WTC11 (cell line): ENCODE measurements at regions not wholly inside any gene's neighbourhood (a gene's known extent, or its start where the extent isn't known, plus 50 kb on each side); places are given as distances from the start of the nearest gene placed in this dataset.

Source experiments
- ATAC-seq: fragments of 200-7000 bp; cut with Tn5 transposase; 2 replicates; pipeline ENCODE4 v1.10.0; 2021; ENCODE audit warnings: mild to moderate bottlenecking, moderate library complexity
- CTCF ChIA-PET: fragments of 300-600 bp; sonication (Branson Sonifier 250); formaldehyde crosslinking; loops from one replicate; lab custom pipeline; 2021; ENCODE audit warnings: antibody characterized with exemption; lab: Charles Lee
- POLR2A ChIA-PET: fragments of 350-600 bp; sonication (Branson Sonifier 250); formaldehyde crosslinking; loops from one replicate; lab custom pipeline; 2021; ENCODE audit warnings: antibody characterized with exemption; lab: Charles Lee
- DNase-seq: peaks from one replicate; pipeline ENCODE4 v3.0.0; 2021; ENCODE audit warnings: low spot score
- H3K27ac Mint-ChIP-seq: 2 replicates; pipeline ENCODE4 v1.8.0; 2021; ENCODE audit warnings: mixed read lengths
- H3K27me3 Mint-ChIP-seq: 2 replicates; pipeline ENCODE4 v1.8.0; 2021; ENCODE audit warnings: low read depth, mild to moderate bottlenecking, moderate library complexity, mixed read lengths
- H3K36me3 Mint-ChIP-seq: 2 replicates; pipeline ENCODE4 v1.8.0; 2021; ENCODE audit warnings: mixed read lengths
- H3K4me1 Mint-ChIP-seq: 2 replicates; pipeline ENCODE4 v1.8.0; 2022; ENCODE audit warnings: mixed read lengths
- H3K4me3 Mint-ChIP-seq: 2 replicates; pipeline ENCODE4 v1.8.0; 2021; ENCODE audit warnings: mild to moderate bottlenecking, moderate library complexity, mixed read lengths
- H3K9me3 Mint-ChIP-seq: 2 replicates; pipeline ENCODE4 v1.8.0; 2021; ENCODE audit warnings: mixed read lengths
- AFF4 ChIP-seq: sonication (generic); formaldehyde crosslinking; IDR thresholded peaks from 2 replicates; pipeline ENCODE4 v1.8.1; 2023; ENCODE audit warnings: mild to moderate bottlenecking, missing genetic modification reagents, borderline replicate concordance
- ARID4B ChIP-seq: sonication (generic); formaldehyde crosslinking; IDR thresholded peaks from 2 replicates; pipeline ENCODE4 v1.8.0; 2023; ENCODE audit warnings: missing genetic modification reagents, mild to moderate bottlenecking, borderline replicate concordance
- CDX4 ChIP-seq: fragments of 250-450 bp; sonication (Bioruptor Pico); IDR thresholded peaks from 2 replicates; pipeline ENCODE4 v1.9.0; 2021; ENCODE audit warnings: moderate library complexity, mild to moderate bottlenecking, inconsistent platforms, borderline replicate concordance
- EMX1 ChIP-seq: fragments of 250-450 bp; sonication (Bioruptor Pico); IDR thresholded peaks from 2 replicates; pipeline ENCODE4 v1.8.0; 2021; ENCODE audit warnings: mild to moderate bottlenecking
- KAT7 ChIP-seq: sonication (generic); formaldehyde crosslinking; IDR thresholded peaks from 2 replicates; pipeline ENCODE4 v1.8.1; 2023; ENCODE audit warnings: missing genetic modification reagents, mild to moderate bottlenecking, borderline replicate concordance
- MXD4 ChIP-seq: fragments of 250-450 bp; sonication (Bioruptor Pico); IDR thresholded peaks from 2 replicates; pipeline ENCODE4 v1.8.0; 2021; ENCODE audit warnings: mild to moderate bottlenecking, moderate library complexity, borderline replicate concordance
- SOX15 ChIP-seq: fragments of 250-450 bp; sonication (Bioruptor Pico); IDR thresholded peaks from 2 replicates; pipeline ENCODE4 v1.9.0; 2021; ENCODE audit warnings: mild to moderate bottlenecking
- ZMAT4 ChIP-seq: fragments of 250-450 bp; sonication (Bioruptor Pico); IDR thresholded peaks from 2 replicates; pipeline ENCODE4 v1.9.0; 2021; ENCODE audit warnings: mild to moderate bottlenecking
- ZNF423 ChIP-seq: fragments of 250-450 bp; sonication (Bioruptor Pico); IDR thresholded peaks from 2 replicates; pipeline ENCODE4 v2.1.2; 2022; ENCODE audit warnings: mild to moderate bottlenecking, moderate library complexity
- ZNF512 ChIP-seq: sonication (generic); formaldehyde crosslinking; IDR thresholded peaks from 2 replicates; pipeline ENCODE4 v1.8.1; 2022; ENCODE audit warnings: missing genetic modification reagents, borderline replicate concordance
- TF ChIP-seq, protein P1 (sequence below): fragments of 250-450 bp; sonication (Bioruptor Pico); IDR thresholded peaks from 2 replicates; pipeline ENCODE4 v2.1.2; 2022; ENCODE audit warnings: mild to moderate bottlenecking, moderate library complexity
- TF ChIP-seq, protein P2 (sequence below): sonication (generic); formaldehyde crosslinking; IDR thresholded peaks from 2 replicates; pipeline ENCODE4 v1.8.1; 2023; ENCODE audit warnings: mild to moderate bottlenecking, missing genetic modification reagents, moderate library complexity

DNA sequence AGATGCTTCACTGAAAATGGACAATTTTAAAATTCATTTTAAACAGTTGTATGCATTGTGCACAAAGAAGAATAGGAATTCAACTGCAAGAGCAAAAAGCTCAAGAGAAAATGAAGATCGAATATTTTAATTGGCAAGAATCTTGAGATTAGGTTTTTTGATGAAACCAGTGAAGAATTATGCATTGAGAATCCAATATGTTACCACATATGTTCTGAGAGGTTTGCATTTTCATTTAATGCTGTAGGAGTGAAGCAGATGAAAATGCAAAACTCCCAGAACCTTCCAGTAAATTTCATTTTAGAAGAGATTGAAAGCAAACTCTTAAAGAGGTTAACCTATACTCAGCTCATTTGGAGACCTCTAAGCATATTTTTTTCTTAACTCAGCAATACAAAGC lies 298.0 kb downstream of the OLFM3 start:
- no peaks in the 10 kb centered on the region for H3K27me3 Mint-ChIP-seq
- H3K27ac Mint-ChIP-seq: no peak overlapping the region
- DNase-seq: no peak
- H3K4me3 Mint-ChIP-seq: no peak overlapping the region
- peaks cover 33% of the 10 kb centered on the region for H3K4me1 Mint-ChIP-seq
- ATAC-seq: no peak
- POLR2A ChIA-PET: no interaction called here
- no peaks in the 10 kb centered on the region for H3K9me3 Mint-ChIP-seq
- no peaks in the 10 kb centered on the region for H3K36me3 Mint-ChIP-seq
- CTCF ChIA-PET: no interaction called here
- TF ChIP-seq CDX4 (CRISPR knock-in tag) (no peak), ARID4B (CRISPR knock-in tag) (no peak), ZNF512 (CRISPR knock-in tag) (no peak), KAT7 (CRISPR knock-in tag) (no peak), ZMAT4 (CRISPR knock-in tag) (no peak), MXD4 (CRISPR knock-in tag) (no peak), AFF4 (CRISPR knock-in tag) (no peak), EMX1 (no peak)
- TF ChIP-seq, protein P1, sequence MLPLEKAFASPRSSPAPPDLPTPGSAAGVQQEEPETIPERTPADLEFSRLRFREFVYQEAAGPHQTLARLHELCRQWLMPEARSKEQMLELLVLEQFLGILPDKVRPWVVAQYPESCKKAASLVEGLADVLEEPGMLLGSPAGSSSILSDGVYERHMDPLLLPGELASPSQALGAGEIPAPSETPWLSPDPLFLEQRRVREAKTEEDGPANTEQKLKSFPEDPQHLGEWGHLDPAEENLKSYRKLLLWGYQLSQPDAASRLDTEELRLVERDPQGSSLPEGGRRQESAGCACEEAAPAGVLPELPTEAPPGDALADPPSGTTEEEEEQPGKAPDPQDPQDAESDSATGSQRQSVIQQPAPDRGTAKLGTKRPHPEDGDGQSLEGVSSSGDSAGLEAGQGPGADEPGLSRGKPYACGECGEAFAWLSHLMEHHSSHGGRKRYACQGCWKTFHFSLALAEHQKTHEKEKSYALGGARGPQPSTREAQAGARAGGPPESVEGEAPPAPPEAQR (CRISPR knock-in tag): no peak
- TF ChIP-seq, all 79 proteins: peak for 0

DNA sequence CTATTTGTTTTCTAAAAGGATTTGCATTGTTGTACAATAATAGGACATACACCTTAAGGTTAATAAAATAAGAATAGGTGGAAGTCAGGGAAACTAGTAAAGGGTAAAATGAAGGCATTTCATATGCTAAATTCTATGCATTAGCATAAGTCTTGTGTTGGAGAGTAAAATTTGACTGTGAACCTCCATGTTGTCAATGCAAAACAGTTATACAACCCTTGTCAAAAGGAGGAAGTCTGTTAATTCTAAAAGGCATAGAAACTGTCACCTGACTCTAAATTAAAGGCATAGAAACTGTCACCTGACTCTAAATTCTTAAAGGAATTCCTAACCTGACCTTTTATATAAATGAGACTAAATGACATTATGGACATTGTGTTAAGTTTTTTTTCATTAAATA lies 291.8 kb downstream of the OLFM3 start:
- ChIA-PET CTCF (no interaction called here), POLR2A (no interaction called here)
- Mint-ChIP-seq H3K9me3 (no peaks in the 10 kb centered on the region), H3K4me1 (peaks cover 50% of the 10 kb centered on the region), H3K27ac (no peak overlapping the region), H3K36me3 (no peaks in the 10 kb centered on the region), H3K4me3 (no peak overlapping the region), H3K27me3 (peaks cover 6% of the 10 kb centered on the region)
- no peak for ATAC-seq
- TF ChIP-seq ZNF423 (CRISPR knock-in tag): no peak
- TF ChIP-seq SOX15 (CRISPR knock-in tag): no peak
- TF ChIP-seq, protein P2, sequence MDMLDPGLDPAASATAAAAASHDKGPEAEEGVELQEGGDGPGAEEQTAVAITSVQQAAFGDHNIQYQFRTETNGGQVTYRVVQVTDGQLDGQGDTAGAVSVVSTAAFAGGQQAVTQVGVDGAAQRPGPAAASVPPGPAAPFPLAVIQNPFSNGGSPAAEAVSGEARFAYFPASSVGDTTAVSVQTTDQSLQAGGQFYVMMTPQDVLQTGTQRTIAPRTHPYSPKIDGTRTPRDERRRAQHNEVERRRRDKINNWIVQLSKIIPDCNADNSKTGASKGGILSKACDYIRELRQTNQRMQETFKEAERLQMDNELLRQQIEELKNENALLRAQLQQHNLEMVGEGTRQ (CRISPR knock-in tag): peak; percentile 59
- no peak for DNase-seq
